T-helper 1 cell (primary cell): ENCODE measurements at regions not wholly inside any gene's neighbourhood (a gene's known extent, or its start where the extent isn't known, plus 50 kb on each side); places are given as distances from the start of the nearest gene placed in this dataset.
A peak's percentile ranks its signal among the peaks of the same experiment; 100 is the strongest.

Experiments
- DNase-seq, 5 donors: peaks; one replicate each; pipeline ENCODE4 v3.0.0-alpha.2; 2012 to 2020

- no peak for DNase-seq
These were observed 124.4 kb upstream of the SLC34A2 start for GRCh38 chr4:25531272-25531671.

GRCh38 chr4:25532591-25532990, 123.1 kb upstream of the SLC34A2 start:
- peak in 1 of 5 donors; percentile 10 for DNase-seq

GRCh38 chr4:25533256-25533655, 122.4 kb upstream of the SLC34A2 start:
- DNase-seq: no peak

- no peak for DNase-seq
These were observed 120.4 kb upstream of the SLC34A2 start for GRCh38 chr4:25535278-25535677.

GRCh38 chr4:25535701-25536473, 119.8 kb upstream of the SLC34A2 start:
- no peak for DNase-seq

GRCh38 chr4:25536564-25537320, 118.9 kb upstream of the SLC34A2 start:
- no peak for DNase-seq

- no peak for DNase-seq
These were observed 117.2 kb upstream of the SLC34A2 start for GRCh38 chr4:25538430-25538829.

GRCh38 chr4:25539241-25539640, 116.4 kb upstream of the SLC34A2 start:
- DNase-seq: no peak

GRCh38 chr4:25540734-25541133, 114.9 kb upstream of the SLC34A2 start:
- DNase-seq: no peak

GRCh38 chr4:25547343-25547742, 108.3 kb upstream of the SLC34A2 start:
- no peak for DNase-seq

- DNase-seq: no peak
These were observed 106.2 kb upstream of the SLC34A2 start for GRCh38 chr4:25549413-25549812.

GRCh38 chr4:25550376-25551030, 105.1 kb upstream of the SLC34A2 start:
- DNase-seq: no peak

- no peak for DNase-seq
These were observed 104.0 kb upstream of the SLC34A2 start for GRCh38 chr4:25551605-25552004.

- no peak for DNase-seq
These were observed 102.9 kb upstream of the SLC34A2 start for GRCh38 chr4:25552580-25553271.

GRCh38 chr4:25559508-25559907, 96.1 kb upstream of the SLC34A2 start:
- DNase-seq: no peak

GRCh38 chr4:25560605-25561004, 95.0 kb upstream of the SLC34A2 start:
- DNase-seq: no peak

- DNase-seq: no peak
These were observed 92.5 kb upstream of the SLC34A2 start for GRCh38 chr4:25563071-25563564.

- DNase-seq: no peak
These were observed 90.8 kb upstream of the SLC34A2 start for GRCh38 chr4:25564836-25565235.

- no peak for DNase-seq
These were observed 88.4 kb upstream of the SLC34A2 start for GRCh38 chr4:25567253-25567652.

GRCh38 chr4:25569716-25570115, 85.9 kb upstream of the SLC34A2 start:
- no peak for DNase-seq

- DNase-seq: no peak
These were observed 80.0 kb upstream of the SLC34A2 start for GRCh38 chr4:25575611-25576010.

- DNase-seq: no peak
These were observed 77.2 kb upstream of the SLC34A2 start for GRCh38 chr4:25578432-25578831.
